PFSK-1 (cell line): ENCODE measurements at regions not wholly inside any gene's neighbourhood (a gene's known extent, or its start where the extent isn't known, plus 50 kb on each side); places are given as distances from the start of the nearest gene placed in this dataset.

Source experiments
- FOXP2 ChIP-seq: optimal IDR thresholded peaks from 2 replicates; pipeline ENCODE3; 2011; ENCODE audit warnings: borderline replicate concordance, control low read depth, inconsistent platforms; ENCODE audit not compliant: insufficient read depth; ENCODE audit errors: extremely low read length, extremely low read depth
- POLR2AphosphoS5 ChIP-seq: IDR thresholded peaks from 2 replicates; pipeline ENCODE4 v1.6.1; 2012; ENCODE audit warnings: low read depth, mild to moderate bottlenecking, control low read depth, low read length, moderate library complexity
- SIN3A ChIP-seq: IDR thresholded peaks from 2 replicates; pipeline ENCODE4 v1.6.1; 2012; ENCODE audit warnings: mild to moderate bottlenecking, low read length, moderate library complexity, borderline replicate concordance; ENCODE audit not compliant: insufficient read depth
- TAF1 ChIP-seq: IDR thresholded peaks from 2 replicates; pipeline ENCODE4 v1.6.1; 2012; ENCODE audit warnings: low read length, control low read depth, borderline replicate concordance; ENCODE audit not compliant: insufficient read depth
- TF ChIP-seq, protein P1 (sequence below), 2 experiments: IDR thresholded peaks; 2 replicates each; pipeline versions ENCODE4 v1.6.1 to v1.8.0; 2011 to 2012; ENCODE audit warnings: low read depth in 2 of 2, low read length in 2 of 2, control low read depth in 1 of 2, inconsistent platforms in 1 of 2, mild to moderate bottlenecking in 1 of 2, moderate library complexity in 1 of 2; ENCODE audit not compliant: insufficient read depth in 1 of 2

DNA sequence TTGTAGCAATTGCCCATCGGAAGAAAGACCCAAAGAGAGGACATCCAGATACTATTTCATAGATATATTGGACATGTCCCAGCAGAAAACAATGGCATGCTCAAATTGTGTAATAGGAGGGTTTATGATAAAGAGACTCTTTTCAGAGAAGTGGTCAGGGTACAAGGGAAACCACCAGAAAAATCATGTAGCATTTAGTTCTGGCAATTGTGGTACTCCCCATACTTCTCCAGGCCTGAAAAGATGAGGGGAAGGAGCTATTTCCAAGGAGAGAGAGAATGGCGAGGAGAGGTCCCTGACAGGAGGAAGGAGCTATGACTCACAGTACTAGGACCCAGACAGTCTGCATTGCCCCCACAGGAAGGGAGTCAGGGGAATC is 68.4 kb upstream of the ADO start:
- TF ChIP-seq POLR2AphosphoS5 (no peak), FOXP2 (no peak), TAF1 (no peak), SIN3A (no peak)
- TF ChIP-seq, protein P1, sequence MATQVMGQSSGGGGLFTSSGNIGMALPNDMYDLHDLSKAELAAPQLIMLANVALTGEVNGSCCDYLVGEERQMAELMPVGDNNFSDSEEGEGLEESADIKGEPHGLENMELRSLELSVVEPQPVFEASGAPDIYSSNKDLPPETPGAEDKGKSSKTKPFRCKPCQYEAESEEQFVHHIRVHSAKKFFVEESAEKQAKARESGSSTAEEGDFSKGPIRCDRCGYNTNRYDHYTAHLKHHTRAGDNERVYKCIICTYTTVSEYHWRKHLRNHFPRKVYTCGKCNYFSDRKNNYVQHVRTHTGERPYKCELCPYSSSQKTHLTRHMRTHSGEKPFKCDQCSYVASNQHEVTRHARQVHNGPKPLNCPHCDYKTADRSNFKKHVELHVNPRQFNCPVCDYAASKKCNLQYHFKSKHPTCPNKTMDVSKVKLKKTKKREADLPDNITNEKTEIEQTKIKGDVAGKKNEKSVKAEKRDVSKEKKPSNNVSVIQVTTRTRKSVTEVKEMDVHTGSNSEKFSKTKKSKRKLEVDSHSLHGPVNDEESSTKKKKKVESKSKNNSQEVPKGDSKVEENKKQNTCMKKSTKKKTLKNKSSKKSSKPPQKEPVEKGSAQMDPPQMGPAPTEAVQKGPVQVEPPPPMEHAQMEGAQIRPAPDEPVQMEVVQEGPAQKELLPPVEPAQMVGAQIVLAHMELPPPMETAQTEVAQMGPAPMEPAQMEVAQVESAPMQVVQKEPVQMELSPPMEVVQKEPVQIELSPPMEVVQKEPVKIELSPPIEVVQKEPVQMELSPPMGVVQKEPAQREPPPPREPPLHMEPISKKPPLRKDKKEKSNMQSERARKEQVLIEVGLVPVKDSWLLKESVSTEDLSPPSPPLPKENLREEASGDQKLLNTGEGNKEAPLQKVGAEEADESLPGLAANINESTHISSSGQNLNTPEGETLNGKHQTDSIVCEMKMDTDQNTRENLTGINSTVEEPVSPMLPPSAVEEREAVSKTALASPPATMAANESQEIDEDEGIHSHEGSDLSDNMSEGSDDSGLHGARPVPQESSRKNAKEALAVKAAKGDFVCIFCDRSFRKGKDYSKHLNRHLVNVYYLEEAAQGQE (IDR thresholded peaks at IDR 0.05; ENCODE audit: insufficient read depth in 1 of 2, low read depth in 2 of 2, low read length in 2 of 2): no peak

- TF ChIP-seq SIN3A (no peak), POLR2AphosphoS5 (no peak)
Observed at GRCh38 chr10:62738916-62739315, 65.6 kb upstream of the ADO start.

GRCh38 chr10:62740885-62741745 is 63.4 kb upstream of the ADO start:
- no peak for TF ChIP-seq POLR2AphosphoS5
- TF ChIP-seq, protein P1 (IDR thresholded peaks at IDR 0.05; ENCODE audit: insufficient read depth in 1 of 2, low read depth in 2 of 2, low read length in 2 of 2): no peak
- no peak for TF ChIP-seq TAF1
- TF ChIP-seq FOXP2: no peak
- no peak for TF ChIP-seq SIN3A

GRCh38 chr10:62741996-62742395 is 62.5 kb upstream of the ADO start:
- TF ChIP-seq SIN3A (no peak), TAF1 (no peak), POLR2AphosphoS5 (no peak), FOXP2 (no peak)
- TF ChIP-seq, protein P1 (IDR thresholded peaks at IDR 0.05; ENCODE audit: insufficient read depth in 1 of 2, low read depth in 2 of 2, low read length in 2 of 2): no peak

- TF ChIP-seq POLR2AphosphoS5: no peak
- no peak for TF ChIP-seq FOXP2
- TF ChIP-seq SIN3A: no peak
- no peak for TF ChIP-seq TAF1
- TF ChIP-seq, protein P1 (IDR thresholded peaks at IDR 0.05; ENCODE audit: insufficient read depth in 1 of 2, low read depth in 2 of 2, low read length in 2 of 2): no peak
Observed at GRCh38 chr10:62742536-62743061, 61.9 kb upstream of the ADO start.
